ENCODE measurements at regions not wholly inside any gene's neighbourhood (a gene's known extent, or its start where the extent isn't known, plus 50 kb on each side); places are given as distances from the start of the nearest gene placed in this dataset.

DNA sequence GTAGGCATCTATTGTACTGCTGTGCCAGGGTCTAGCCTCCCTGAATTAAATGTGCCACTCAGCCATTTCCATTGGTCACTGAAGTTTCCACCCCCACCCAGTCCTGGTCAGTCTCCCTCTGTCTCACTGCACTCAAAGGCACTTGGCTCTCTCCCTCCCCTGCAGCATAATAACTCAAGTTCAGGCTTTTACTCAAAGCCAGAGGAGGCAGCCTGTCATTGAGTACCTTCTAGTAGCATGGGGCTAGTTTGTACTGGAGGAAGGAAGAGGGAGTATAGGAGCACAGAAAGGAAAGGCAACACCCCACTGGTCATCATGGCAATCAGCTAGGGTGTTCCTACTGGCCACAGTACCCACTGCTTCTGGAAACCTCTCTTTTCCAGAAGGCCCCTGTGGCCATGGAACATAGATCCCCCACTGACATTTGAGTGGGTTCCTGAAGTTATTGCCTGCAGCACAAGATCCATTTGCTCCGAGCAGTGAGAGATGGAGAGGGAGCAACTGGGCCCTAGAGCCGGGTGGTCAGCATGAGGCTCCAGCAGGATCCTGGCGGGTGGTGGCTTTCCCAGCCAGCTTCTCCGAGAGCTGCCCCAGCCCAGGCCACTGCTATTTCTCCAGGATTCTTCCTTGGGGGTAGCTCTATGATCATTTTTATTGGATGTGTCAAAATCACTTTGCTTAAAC is 89.9 kb upstream of the CPEB4 start (continued):
- TF ChIP-seq, protein P1, sequence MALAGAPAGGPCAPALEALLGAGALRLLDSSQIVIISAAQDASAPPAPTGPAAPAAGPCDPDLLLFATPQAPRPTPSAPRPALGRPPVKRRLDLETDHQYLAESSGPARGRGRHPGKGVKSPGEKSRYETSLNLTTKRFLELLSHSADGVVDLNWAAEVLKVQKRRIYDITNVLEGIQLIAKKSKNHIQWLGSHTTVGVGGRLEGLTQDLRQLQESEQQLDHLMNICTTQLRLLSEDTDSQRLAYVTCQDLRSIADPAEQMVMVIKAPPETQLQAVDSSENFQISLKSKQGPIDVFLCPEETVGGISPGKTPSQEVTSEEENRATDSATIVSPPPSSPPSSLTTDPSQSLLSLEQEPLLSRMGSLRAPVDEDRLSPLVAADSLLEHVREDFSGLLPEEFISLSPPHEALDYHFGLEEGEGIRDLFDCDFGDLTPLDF (CRISPR knock-in tag; IDR thresholded peaks at IDR 0.05), result no peak
- TF ChIP-seq FOXP1 (CRISPR knock-in tag; IDR thresholded peaks at IDR 0.05; ENCODE audit: borderline replicate concordance) (no peak), ZNF138 (CRISPR knock-in tag; conservative IDR thresholded peaks at IDR 0.05) (no peak), ZNF423 (CRISPR knock-in tag; IDR thresholded peaks at IDR 0.05) (no peak), CREM (CRISPR knock-in tag; IDR thresholded peaks at IDR 0.05) (no peak), ZNF671 (CRISPR knock-in tag; IDR thresholded peaks at IDR 0.05) (no peak)
- TF ChIP-seq, protein P2, sequence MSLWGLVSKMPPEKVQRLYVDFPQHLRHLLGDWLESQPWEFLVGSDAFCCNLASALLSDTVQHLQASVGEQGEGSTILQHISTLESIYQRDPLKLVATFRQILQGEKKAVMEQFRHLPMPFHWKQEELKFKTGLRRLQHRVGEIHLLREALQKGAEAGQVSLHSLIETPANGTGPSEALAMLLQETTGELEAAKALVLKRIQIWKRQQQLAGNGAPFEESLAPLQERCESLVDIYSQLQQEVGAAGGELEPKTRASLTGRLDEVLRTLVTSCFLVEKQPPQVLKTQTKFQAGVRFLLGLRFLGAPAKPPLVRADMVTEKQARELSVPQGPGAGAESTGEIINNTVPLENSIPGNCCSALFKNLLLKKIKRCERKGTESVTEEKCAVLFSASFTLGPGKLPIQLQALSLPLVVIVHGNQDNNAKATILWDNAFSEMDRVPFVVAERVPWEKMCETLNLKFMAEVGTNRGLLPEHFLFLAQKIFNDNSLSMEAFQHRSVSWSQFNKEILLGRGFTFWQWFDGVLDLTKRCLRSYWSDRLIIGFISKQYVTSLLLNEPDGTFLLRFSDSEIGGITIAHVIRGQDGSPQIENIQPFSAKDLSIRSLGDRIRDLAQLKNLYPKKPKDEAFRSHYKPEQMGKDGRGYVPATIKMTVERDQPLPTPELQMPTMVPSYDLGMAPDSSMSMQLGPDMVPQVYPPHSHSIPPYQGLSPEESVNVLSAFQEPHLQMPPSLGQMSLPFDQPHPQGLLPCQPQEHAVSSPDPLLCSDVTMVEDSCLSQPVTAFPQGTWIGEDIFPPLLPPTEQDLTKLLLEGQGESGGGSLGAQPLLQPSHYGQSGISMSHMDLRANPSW (CRISPR knock-in tag; conservative IDR thresholded peaks at IDR 0.05; ENCODE audit: low read depth), result no peak
- TF ChIP-seq, protein P3, sequence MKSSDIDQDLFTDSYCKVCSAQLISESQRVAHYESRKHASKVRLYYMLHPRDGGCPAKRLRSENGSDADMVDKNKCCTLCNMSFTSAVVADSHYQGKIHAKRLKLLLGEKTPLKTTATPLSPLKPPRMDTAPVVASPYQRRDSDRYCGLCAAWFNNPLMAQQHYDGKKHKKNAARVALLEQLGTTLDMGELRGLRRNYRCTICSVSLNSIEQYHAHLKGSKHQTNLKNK (CRISPR knock-in tag; IDR thresholded peaks at IDR 0.05), result no peak
- TF ChIP-seq, protein P4, sequence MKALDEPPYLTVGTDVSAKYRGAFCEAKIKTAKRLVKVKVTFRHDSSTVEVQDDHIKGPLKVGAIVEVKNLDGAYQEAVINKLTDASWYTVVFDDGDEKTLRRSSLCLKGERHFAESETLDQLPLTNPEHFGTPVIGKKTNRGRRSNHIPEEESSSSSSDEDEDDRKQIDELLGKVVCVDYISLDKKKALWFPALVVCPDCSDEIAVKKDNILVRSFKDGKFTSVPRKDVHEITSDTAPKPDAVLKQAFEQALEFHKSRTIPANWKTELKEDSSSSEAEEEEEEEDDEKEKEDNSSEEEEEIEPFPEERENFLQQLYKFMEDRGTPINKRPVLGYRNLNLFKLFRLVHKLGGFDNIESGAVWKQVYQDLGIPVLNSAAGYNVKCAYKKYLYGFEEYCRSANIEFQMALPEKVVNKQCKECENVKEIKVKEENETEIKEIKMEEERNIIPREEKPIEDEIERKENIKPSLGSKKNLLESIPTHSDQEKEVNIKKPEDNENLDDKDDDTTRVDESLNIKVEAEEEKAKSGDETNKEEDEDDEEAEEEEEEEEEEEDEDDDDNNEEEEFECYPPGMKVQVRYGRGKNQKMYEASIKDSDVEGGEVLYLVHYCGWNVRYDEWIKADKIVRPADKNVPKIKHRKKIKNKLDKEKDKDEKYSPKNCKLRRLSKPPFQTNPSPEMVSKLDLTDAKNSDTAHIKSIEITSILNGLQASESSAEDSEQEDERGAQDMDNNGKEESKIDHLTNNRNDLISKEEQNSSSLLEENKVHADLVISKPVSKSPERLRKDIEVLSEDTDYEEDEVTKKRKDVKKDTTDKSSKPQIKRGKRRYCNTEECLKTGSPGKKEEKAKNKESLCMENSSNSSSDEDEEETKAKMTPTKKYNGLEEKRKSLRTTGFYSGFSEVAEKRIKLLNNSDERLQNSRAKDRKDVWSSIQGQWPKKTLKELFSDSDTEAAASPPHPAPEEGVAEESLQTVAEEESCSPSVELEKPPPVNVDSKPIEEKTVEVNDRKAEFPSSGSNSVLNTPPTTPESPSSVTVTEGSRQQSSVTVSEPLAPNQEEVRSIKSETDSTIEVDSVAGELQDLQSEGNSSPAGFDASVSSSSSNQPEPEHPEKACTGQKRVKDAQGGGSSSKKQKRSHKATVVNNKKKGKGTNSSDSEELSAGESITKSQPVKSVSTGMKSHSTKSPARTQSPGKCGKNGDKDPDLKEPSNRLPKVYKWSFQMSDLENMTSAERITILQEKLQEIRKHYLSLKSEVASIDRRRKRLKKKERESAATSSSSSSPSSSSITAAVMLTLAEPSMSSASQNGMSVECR (CRISPR knock-in tag; IDR thresholded peaks at IDR 0.05; ENCODE audit: borderline replicate concordance), result no peak
- TF ChIP-seq, protein P5, sequence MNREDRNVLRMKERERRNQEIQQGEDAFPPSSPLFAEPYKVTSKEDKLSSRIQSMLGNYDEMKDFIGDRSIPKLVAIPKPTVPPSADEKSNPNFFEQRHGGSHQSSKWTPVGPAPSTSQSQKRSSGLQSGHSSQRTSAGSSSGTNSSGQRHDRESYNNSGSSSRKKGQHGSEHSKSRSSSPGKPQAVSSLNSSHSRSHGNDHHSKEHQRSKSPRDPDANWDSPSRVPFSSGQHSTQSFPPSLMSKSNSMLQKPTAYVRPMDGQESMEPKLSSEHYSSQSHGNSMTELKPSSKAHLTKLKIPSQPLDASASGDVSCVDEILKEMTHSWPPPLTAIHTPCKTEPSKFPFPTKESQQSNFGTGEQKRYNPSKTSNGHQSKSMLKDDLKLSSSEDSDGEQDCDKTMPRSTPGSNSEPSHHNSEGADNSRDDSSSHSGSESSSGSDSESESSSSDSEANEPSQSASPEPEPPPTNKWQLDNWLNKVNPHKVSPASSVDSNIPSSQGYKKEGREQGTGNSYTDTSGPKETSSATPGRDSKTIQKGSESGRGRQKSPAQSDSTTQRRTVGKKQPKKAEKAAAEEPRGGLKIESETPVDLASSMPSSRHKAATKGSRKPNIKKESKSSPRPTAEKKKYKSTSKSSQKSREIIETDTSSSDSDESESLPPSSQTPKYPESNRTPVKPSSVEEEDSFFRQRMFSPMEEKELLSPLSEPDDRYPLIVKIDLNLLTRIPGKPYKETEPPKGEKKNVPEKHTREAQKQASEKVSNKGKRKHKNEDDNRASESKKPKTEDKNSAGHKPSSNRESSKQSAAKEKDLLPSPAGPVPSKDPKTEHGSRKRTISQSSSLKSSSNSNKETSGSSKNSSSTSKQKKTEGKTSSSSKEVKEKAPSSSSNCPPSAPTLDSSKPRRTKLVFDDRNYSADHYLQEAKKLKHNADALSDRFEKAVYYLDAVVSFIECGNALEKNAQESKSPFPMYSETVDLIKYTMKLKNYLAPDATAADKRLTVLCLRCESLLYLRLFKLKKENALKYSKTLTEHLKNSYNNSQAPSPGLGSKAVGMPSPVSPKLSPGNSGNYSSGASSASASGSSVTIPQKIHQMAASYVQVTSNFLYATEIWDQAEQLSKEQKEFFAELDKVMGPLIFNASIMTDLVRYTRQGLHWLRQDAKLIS (CRISPR knock-in tag; IDR thresholded peaks at IDR 0.05; ENCODE audit: borderline replicate concordance), result no peak

DNA sequence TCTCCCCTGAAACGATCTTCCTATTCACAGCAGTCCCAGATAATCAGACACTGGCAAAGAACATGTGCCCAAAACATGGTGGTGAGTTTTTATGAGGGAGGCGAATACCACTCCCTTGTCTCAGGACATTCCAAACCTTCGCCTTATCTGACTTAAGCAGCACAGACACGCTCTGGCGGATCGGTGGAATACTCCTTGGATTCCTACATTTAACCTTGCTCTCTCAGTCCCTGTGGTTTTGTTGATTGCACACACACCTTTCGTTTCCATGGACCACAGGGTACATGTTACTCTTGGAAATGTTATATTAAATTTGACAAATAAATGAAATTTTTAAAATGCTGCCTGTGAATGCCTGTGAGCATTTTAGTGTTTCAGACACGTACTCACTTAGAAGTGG is 87.8 kb upstream of the CPEB4 start:
- no peak overlapping the region for H3K27ac Mint-ChIP-seq
- no peaks in the 10 kb centered on the region; the same call in 1 of the 2 replicates for H3K9me3 Mint-ChIP-seq
- no peaks in the 10 kb centered on the region for H3K27me3 Mint-ChIP-seq (ENCODE audit: low read depth)
- H3K4me3 Mint-ChIP-seq, result no peak overlapping the region
- H3K4me1 Mint-ChIP-seq, result peaks cover 4% of the 10 kb centered on the region
- H3K36me3 Mint-ChIP-seq, result peaks cover 5% of the 10 kb centered on the region
- ATAC-seq (no peak), DNase-seq (ENCODE audit: low spot score) (no peak)
- POLR2A ChIA-PET, result no interaction called here
- CTCF ChIA-PET, result no interaction called here
- TF ChIP-seq SMAD4 (CRISPR knock-in tag; IDR thresholded peaks at IDR 0.05) (no peak), JUN (CRISPR knock-in tag; IDR thresholded peaks at IDR 0.05) (no peak), ZBTB21 (CRISPR knock-in tag; IDR thresholded peaks at IDR 0.05; ENCODE audit: borderline replicate concordance) (no peak), IRF2 (CRISPR knock-in tag; IDR thresholded peaks at IDR 0.05; ENCODE audit: borderline replicate concordance, low read depth) (no peak)
- TF ChIP-seq, protein P4 (CRISPR knock-in tag; IDR thresholded peaks at IDR 0.05; ENCODE audit: borderline replicate concordance), result no peak
- TF ChIP-seq, protein P6, sequence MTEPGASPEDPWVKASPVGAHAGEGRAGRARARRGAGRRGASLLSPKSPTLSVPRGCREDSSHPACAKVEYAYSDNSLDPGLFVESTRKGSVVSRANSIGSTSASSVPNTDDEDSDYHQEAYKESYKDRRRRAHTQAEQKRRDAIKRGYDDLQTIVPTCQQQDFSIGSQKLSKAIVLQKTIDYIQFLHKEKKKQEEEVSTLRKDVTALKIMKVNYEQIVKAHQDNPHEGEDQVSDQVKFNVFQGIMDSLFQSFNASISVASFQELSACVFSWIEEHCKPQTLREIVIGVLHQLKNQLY (CRISPR knock-in tag; IDR thresholded peaks at IDR 0.05), result no peak

Data from WTC11 (cell line).